ENCODE measurements at regions not wholly inside any gene's neighbourhood (a gene's known extent, or its start where the extent isn't known, plus 50 kb on each side); places are given as distances from the start of the nearest gene placed in this dataset.

DNA sequence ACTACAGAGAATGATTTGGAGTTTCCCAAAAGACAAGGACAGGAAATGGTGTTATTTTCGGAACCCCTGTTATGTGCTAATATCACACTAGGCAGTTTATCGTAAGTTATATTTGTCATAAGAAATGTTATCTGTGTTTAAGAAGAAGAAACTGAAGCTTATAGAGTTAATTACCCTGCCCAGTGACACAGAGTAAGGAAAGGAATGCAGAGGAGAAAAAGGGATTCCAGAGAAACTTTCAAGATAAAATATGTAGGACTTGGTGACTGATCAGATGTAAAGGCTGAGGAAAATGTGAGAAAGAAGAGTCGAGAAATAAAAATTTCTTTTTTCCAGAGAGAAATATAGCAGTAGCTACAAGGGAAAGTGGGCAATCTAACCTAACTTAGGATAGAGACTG, 63.5 kb upstream of the ZNF746 start:
- no peak for TF ChIP-seq POLR2AphosphoS5 (IDR thresholded peaks at IDR 0.05; ENCODE audit: low read depth)
- TF ChIP-seq, protein P1, sequence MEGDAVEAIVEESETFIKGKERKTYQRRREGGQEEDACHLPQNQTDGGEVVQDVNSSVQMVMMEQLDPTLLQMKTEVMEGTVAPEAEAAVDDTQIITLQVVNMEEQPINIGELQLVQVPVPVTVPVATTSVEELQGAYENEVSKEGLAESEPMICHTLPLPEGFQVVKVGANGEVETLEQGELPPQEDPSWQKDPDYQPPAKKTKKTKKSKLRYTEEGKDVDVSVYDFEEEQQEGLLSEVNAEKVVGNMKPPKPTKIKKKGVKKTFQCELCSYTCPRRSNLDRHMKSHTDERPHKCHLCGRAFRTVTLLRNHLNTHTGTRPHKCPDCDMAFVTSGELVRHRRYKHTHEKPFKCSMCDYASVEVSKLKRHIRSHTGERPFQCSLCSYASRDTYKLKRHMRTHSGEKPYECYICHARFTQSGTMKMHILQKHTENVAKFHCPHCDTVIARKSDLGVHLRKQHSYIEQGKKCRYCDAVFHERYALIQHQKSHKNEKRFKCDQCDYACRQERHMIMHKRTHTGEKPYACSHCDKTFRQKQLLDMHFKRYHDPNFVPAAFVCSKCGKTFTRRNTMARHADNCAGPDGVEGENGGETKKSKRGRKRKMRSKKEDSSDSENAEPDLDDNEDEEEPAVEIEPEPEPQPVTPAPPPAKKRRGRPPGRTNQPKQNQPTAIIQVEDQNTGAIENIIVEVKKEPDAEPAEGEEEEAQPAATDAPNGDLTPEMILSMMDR (IDR thresholded peaks at IDR 0.05; ENCODE audit: insufficient read depth, low read length): no peak
- TF ChIP-seq, protein P2, sequence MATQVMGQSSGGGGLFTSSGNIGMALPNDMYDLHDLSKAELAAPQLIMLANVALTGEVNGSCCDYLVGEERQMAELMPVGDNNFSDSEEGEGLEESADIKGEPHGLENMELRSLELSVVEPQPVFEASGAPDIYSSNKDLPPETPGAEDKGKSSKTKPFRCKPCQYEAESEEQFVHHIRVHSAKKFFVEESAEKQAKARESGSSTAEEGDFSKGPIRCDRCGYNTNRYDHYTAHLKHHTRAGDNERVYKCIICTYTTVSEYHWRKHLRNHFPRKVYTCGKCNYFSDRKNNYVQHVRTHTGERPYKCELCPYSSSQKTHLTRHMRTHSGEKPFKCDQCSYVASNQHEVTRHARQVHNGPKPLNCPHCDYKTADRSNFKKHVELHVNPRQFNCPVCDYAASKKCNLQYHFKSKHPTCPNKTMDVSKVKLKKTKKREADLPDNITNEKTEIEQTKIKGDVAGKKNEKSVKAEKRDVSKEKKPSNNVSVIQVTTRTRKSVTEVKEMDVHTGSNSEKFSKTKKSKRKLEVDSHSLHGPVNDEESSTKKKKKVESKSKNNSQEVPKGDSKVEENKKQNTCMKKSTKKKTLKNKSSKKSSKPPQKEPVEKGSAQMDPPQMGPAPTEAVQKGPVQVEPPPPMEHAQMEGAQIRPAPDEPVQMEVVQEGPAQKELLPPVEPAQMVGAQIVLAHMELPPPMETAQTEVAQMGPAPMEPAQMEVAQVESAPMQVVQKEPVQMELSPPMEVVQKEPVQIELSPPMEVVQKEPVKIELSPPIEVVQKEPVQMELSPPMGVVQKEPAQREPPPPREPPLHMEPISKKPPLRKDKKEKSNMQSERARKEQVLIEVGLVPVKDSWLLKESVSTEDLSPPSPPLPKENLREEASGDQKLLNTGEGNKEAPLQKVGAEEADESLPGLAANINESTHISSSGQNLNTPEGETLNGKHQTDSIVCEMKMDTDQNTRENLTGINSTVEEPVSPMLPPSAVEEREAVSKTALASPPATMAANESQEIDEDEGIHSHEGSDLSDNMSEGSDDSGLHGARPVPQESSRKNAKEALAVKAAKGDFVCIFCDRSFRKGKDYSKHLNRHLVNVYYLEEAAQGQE (IDR thresholded peaks at IDR 0.05; ENCODE audit: insufficient replicate concordance, low read depth): no peak
